HG02678 (cell line): ENCODE measurements at regions not wholly inside any gene's neighbourhood (a gene's known extent, or its start where the extent isn't known, plus 50 kb on each side); places are given as distances from the start of the nearest gene placed in this dataset.

Experiments
- ATAC-seq: cut with Tn5 transposase; IDR thresholded peaks from one replicate; pipeline ENCODE4 v1.9.1; 2021; ENCODE audit warnings: mild to moderate bottlenecking, moderate library complexity; ENCODE audit not compliant: unreplicated experiment

DNA sequence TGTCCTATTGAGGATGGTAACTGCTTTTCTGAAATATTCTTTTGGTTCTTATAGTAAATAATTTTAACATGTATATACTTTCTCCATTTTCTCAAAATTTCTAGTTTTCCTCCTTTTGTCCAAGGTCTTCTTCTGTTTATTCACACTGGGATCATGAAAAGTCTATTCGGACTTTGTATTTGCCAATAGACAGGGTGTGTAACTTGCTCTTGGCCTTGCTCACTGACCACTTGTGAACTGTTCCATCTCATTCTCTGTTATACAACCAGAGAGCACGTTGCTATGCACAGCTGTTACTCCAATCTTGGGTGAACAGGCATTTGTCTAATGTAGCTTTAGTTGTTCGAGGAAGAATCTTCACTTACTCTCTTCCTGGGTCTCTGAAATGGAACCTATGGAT is 388.9 kb downstream of the SH3GL2 start:
- no peak for ATAC-seq

DNA sequence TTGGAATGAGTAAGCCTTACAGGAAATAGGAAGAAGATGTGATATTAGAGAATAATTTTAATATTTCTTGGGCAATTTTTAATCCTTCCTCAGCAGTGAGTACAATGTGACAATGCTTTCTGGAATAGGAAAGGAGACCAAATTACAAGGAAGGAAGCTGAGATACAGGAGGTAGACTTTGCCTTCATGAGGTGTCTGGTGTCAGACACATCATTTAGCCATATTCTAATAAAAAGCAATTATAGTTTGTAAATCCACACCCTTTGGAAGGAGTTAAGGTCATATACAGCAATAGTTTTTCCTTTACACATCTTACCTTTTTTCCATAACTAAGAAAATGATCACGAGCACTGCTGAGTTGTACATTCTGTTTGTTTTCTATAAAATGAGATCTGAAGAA is 390.4 kb downstream of the SH3GL2 start:
- no peak for ATAC-seq

DNA sequence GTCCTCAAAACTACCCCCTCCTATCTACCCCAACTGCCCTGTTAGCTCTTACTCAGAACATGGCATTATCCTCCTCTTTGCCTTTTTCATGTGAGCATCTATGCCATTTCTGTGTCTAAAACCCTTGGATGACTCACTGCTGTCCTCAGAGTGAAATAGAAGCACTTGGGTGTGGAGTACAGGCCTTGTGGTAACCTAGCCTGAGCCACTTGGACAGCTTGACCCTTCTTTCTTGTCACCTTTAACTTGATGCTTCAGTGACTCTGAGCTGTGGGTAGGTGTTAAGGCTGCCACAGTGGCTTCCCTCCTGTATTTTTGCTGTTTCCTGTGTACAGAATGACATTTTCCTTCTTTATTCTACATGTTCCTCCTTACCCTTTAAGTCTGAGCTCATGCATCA is 391.4 kb downstream of the SH3GL2 start:
- no peak for ATAC-seq

DNA sequence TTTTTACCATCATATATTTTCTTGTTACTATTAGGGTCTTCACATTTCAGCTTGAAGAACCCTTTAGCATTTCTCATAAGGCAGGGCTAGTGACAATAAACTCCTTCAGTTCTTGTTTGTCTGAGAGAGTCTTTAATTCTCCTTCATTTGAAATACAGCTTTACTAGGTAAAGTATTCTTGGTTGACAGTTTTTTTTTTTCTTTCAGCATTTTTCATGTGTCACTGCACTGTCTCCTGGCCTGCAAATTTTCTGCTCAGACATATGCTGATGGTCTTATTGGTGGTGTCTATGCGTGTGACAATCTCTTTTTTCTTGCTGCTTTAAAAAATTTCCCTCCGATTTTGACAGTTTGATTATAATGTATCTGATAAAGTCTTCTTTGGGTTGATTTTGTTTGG is 399.9 kb downstream of the SH3GL2 start:
- ATAC-seq: no peak

DNA sequence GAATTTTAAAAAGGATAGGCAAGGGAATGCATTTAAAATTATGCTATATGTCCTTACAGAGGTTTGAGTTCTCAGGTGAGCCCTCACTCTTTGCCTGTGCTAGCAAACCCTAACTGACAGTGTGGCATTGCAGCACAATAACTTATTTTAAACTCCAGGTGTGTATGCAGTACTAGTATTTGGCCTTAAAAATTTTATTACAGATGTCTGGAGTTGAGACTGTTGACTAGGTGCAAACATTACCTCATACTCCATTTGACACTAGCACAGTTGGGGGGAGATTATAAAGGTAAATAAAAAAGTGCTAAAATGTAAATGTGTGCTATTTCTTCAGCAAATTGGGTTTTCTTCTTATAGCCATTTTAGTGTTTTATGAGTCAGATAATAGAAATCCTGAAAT is 407.7 kb downstream of the SH3GL2 start:
- no peak for ATAC-seq

DNA sequence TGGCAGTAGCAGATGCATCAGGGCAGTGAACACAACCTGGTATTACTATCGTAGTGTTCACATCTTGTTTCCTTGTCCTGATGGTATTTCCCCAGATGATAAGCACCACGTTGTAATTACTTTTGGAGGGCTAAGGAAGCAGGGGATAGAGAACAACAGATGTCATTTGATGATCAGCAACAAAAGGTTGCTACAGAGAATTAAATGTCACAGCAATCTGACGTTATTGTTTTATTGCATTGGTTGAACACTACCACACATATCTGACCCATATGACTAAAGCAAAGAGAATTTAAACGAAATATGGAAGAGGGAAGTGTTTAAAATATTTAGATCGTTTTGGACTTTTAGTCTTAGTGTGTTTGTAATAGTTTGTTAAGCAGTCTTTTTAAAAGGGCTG is 408.3 kb downstream of the SH3GL2 start:
- no peak for ATAC-seq

DNA sequence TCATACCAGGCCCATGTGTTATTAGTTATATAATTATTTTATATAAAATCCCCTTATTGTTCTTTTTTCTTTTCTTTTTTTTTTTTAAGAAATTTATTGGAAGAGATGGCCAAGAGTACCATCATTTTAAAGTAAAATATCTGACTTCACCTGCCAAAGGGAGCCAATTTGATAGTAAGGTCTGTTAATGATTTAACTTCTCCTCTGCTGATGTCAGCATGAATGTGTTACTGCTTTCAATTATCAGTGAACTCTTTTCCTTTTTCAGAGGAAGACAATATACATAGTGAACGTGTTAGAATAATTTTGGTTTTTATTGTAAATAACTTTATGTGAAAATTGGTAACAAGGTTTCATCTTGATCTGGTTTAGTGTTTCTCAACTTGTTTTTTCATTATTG is 409.6 kb downstream of the SH3GL2 start:
- no peak for ATAC-seq

DNA sequence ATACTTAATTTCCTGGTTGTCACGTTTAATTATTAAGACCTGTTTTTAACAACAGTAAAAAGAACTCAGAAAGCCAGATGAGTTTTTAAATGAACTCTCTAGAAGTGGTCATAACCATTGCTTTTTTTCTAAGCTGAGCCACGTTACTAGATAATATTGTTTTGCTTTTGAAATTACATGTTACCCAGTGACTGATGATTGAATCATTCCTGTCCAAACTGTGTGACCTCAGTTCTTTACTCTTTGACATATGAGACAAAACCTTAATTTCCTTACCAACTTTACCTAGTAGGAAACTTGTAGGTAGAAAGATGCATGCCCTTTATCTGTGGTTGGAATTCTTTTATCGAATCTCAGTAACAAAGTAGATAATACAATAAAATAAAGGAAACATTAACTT is 411.7 kb downstream of the SH3GL2 start:
- ATAC-seq: no peak

DNA sequence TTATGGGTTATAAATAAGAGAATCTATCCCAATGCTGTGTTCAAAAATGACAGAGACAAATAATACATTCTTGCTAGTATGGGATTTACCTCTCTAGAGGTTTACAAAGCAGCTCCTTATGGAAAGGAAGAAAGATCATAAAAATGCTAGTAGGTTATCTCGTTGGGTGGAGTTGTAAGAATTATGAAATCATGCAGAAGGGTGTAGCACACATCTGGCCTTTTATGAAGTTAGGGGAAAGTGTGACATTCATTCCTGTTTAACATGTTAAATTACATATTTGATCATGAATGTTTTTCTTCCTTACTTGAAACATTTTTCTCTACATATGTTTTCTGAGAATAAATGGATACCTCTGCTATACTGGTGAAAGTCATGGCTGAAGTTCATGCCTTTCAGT is 414.2 kb downstream of the SH3GL2 start:
- no peak for ATAC-seq

DNA sequence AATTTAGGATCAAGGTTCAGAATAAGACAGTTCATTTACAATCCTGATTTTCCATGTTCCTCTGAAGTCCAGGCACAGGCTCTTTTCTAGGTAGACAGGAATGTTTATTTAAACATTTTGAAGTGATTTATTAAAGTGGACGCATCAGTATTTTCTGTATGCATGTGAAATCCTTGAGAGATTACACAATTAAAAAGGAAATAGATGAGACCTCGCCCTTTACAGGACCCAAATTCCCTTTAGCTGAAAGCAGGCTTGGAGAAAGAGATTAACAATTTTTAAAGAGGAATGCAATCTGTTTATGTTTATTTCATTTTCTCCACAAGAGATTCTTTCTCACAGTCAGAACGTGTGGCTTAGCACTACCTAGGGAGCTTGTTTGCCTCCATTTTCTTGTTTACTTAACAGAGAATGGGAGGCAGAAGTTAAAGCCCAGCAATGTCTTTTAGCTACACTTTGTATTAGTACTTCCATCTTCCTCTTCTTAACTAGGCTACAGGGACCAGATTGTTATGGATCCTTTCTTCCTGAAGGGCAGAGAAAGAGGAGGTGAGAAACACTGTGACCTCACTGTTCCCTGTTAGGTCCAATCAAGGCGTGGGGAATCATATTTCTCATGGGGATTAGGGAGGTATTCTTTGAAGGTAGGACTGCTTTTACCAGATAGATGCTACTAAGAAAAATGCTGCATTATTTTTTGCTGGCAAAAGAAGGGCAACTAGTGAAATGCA is 416.0 kb downstream of the SH3GL2 start:
- no peak for ATAC-seq

DNA sequence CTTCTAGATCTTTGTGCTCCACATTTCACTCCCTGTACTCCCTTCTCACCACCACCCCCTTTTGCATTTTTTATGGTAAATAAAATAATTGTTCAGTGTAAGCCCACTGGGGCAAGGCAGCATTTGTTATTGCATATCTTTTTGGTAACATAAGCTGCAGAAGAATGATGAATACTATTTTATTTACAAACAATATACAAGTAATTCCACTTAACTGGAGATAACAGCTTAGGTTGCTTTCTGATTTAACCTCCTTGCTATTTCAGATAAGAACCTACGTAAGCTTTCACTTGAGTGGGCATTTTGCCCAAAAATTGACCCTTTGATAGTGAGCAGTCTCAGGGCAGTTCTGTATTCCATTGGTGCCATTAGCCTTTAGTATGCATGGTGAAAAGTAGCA is 417.9 kb downstream of the SH3GL2 start:
- ATAC-seq: no peak

DNA sequence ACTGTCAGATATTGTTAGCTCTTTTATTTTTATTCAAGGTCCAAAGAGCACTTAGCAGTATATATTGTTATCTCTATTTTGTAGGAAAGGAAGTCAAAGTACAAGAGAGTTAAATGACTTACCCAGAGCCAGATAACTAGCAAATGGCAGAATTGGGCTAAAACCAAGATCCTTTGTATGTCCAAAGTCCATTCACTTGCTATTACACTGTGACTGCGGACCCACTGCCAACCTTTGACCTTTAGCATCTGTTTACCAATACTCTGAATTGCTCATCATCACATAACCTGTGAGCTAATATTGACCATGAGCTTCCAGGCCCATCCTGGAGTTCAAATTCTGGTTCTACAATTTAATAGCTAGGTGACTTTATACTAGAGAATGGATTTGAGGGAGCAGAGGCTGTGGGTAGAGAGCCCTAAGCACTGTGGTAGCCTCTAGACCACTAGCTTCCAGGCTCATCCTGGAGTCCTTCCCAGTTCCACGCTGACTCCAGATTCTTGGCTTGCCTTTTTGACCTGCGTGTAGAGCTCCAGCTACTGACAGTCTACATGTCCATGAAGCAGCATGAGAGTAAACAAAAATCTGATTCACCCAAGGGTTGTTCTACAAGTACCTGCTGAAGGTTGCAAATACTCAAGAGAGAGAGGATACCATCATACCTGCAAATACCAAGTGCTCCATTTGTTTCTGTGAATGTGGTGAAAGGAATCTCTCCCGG is 424.0 kb downstream of the SH3GL2 start:
- ATAC-seq: no peak

DNA sequence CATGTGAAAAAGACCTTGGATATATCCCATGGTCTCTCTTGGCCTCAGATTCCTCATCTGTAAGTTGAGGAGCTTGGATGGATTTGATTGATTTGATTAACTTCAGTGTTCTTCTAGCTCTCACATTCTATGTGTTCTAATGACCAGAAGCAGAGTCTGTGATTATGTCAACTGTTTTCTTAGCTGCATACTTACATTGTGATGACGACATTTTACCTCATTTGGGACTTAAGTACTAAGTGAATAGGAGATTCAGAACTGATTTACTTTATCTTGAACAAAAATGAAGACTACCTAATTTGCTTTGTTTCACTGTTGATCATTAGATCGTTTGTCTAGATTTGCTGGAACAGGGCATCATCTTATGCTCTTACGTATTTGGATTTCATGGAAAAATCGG is 427.7 kb downstream of the SH3GL2 start:
- ATAC-seq: no peak

DNA sequence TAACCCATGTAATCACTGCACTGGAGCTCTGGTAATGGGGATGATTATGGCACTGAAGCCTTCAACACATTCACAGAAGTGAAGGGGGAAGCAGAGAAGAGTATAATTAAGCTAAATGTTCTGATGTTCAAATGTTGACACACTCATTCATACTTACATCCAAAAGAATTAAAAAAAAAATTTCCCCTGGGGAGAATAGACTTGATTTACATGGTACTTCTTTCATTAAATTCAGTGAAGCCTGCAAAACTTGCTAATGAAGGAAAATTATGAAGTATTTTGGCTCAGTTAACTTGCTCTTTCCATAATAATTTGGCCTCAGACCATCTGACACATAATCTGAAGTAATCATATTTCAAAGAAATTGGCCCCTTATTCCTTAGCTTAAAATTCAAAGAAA is 428.8 kb downstream of the SH3GL2 start:
- ATAC-seq: no peak

DNA sequence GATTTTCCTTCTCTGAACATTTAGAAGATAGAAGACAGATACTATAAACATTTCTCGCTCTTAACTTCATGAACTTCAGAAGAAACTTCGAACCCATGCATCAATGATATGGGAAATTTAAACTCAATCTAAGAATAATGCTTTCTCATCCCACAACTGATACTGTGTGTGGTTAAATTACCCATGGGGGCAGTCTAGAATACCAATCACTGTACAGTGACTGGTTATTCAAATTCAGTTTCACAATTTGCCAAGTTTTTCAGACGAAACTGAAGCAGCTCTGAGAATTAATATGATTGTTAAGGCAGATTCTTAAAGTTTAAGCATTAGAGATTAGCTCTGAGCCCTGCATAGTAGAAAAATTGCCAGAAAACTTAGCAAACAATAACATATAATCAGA is 431.0 kb downstream of the SH3GL2 start:
- ATAC-seq: no peak

DNA sequence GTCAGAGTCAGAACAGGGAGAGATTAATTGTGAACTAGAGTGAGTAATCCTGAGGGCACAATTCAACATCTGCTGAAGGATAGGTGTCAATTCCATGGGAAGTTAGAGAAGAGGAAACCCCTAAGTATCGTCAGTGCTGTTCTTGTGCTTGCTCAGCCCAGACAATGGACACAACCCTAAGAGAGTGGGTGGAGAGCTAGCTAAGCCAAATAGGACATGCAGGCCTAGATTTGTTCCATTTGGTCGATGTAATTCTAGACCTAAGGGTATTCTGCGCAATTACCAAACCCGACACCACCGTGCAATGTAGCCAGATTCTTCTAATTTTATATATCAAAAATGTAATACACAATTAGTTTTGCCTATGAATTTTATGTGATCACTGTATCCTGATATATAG is 431.6 kb downstream of the SH3GL2 start:
- ATAC-seq: no peak

DNA sequence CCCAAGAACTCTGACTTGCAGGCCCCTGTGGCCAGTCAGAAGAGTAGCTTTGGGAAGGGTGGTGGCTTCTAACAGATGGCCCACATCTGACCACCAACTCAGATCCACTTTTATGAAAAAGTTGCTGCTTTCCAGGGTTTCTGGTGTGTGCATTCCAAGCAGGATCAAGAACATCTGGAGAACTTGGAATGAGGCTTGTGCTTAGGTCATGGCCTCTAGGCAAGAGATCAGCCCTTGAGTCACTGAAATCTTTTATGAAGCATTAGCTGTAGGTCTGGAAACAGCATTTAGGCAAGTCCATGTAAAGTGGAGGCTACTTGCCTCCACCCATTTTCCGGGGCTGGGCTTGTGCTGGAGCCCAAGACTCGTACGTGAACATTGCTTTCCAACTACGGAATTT is 433.3 kb downstream of the SH3GL2 start:
- no peak for ATAC-seq

DNA sequence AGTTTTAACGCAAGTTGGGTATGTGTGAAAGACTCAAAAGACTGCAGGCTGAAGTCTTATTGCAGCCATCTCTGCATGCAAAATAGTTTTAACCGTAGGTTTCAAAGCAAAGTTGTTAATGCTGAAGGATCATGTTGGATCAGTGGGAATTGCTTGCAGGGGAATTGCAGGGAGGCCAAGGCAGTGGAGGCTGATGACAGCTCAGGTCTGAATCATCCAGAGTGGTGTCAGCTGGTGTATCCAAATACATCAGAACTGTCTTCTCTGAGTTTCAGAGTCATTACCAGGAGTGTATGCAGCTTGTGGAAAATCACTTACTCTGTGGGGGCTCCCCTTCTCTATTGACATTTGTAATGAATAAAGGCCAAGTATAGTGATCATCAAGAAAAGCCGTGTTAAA is 435.7 kb downstream of the SH3GL2 start:
- no peak for ATAC-seq

DNA sequence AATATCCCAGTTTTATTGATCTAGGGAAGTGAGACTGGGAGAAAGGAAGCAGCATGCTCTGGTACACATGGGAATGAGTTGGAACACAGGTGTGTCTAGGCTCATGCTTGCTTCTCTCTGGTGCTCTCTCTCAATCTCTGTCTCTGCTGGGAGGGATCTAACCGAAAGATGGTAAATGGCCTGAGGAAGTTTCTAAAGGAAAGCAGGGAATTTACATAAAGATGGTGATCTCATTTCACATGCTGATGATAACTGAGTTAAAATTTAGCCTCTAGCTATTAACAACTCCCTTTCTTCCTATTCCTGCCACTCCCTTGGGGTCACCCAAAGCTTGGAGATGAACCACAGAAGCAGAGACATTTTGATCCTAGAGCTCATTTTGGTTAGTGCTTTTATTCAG is 436.2 kb downstream of the SH3GL2 start:
- ATAC-seq: no peak

DNA sequence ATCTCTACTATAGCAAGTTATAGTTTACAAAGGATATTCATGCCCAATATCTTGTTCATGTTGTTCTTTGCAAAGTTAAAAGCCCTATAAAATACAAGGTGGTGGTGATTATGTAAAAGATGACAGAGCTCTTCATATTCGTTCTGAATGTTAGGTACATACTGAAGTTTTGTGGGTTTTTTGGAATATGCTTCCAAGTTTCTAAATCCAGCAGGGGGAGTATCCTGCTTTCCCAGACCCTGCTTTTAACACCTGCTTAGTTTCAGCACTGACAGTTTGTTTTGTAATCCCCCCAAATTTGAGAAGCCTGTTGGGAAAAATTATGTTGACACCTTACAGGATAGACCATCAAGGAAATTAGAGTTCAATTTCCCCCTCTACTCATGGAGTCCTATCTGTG is 438.3 kb downstream of the SH3GL2 start:
- ATAC-seq: no peak

DNA sequence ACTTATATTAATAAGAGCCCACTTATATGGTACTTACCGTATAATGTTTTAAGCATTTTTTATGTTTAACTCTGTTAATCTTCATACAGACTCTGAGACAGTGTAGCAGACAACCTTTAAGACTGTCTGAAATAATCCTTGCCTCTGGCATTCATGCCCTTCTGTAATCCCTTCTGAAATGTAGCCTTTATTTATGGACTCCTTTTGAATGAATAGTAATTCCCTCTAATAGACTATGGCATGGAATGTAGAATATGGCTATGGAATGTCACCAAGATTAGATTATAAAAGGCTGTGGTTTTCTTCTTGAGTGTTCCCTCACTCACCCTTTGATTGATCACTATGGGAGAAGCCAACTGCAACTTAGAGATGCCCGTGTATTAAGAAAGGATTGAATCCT is 439.4 kb downstream of the SH3GL2 start:
- no peak for ATAC-seq

DNA sequence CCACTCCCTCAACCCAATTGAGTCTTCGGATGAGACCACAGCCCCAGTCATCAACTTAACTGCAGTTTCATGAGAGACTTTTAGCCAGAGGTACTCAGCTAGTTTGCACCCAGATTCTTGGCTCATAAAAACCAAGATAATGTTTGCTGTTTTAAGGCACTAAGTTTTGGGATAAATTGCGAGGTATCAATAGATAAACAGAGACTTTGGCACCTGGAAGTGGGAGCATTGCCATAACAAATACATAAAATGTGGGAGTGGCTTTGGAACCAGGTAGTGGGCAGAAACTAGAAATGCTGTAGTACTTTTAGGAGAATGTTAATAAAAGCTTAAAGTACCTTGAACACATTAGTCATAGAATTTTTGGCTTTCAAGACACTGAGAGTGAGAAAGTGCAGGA is 439.8 kb downstream of the SH3GL2 start:
- ATAC-seq: no peak
